Spinal cord (tissue), 9 donors: ENCODE measurements at regions not wholly inside any gene's neighbourhood (a gene's known extent, or its start where the extent isn't known, plus 50 kb on each side); places are given as distances from the start of the nearest gene placed in this dataset.

Source experiments
- DNase-seq, 6 donors: peaks; one replicate each; pipeline versions ENCODE4 v3.0.0 to v3.0.0-alpha.2; 2013 to 2015; ENCODE audit warnings: low spot score in 6 of 6, low read depth in 4 of 6
- H3K27ac ChIP-seq: one replicate; pipeline ENCODE4 v1.5.1; 2013; ENCODE audit warnings: low read depth, low read length, control low read depth
- H3K27me3 ChIP-seq: one replicate; pipeline ENCODE4 v1.6.1; 2013; ENCODE audit warnings: low read length; ENCODE audit not compliant: control insufficient read depth, insufficient read depth
- H3K36me3 ChIP-seq: one replicate; pipeline ENCODE4 v1.6.1; 2013; ENCODE audit warnings: low read length; ENCODE audit not compliant: control insufficient read depth, insufficient read depth
- H3K4me1 ChIP-seq: one replicate; pipeline ENCODE4 v1.6.1; 2013; ENCODE audit warnings: low read length; ENCODE audit not compliant: control insufficient read depth, insufficient read depth
- H3K4me3 ChIP-seq: one replicate; pipeline ENCODE4 v1.5.1; 2013; ENCODE audit warnings: low read depth, low read length, control low read depth
- H3K9me3 ChIP-seq: one replicate; pipeline ENCODE4 v1.6.1; 2013; ENCODE audit warnings: low read length; ENCODE audit not compliant: control insufficient read depth, insufficient read depth
- WGBS: methylation state at CpG from one replicate; pipeline ENCODE4 v1.1.5; 2013; ENCODE audit warnings: missing lambda C conversion rate; ENCODE audit not compliant: insufficient coverage; 5-methylcytosine and 5-hydroxymethylcytosine counted together
- donor health status: healthy.

GRCh38 chr14:94975366-94975765, 182.0 kb downstream of the DICER1 start:
- Histone ChIP-seq H3K36me3 (no peaks in the 10 kb centered on the region), H3K9me3 (no peaks in the 10 kb centered on the region), H3K4me3 (no peak overlapping the region), H3K27ac (no peak overlapping the region), H3K4me1 (no peaks in the 10 kb centered on the region), H3K27me3 (no peaks in the 10 kb centered on the region)
- WGBS = 80% methylated on average over 1 of the region's 1 CpG
- DNase-seq = no peak

DNA sequence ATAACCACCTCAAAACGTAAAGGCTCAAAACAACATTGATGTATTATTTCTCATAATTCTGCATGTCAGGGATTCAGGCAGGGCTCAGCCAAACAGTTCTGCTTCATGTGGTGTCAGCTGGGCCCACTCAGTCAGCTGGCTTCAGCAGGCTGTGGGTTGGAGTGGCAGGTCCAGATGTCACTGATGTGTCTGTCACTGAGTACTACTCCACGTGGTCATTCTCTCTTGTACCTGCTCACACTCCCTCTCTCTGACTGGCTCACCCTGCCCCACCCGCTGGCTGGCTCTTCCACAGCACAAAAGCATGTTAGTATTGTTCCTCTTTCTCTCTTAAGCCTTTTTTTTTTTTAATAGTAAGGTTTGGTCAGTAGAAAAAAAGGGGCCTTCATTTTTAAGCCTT, 182.4 kb downstream of the DICER1 start:
- H3K27me3 ChIP-seq = no peaks in the 10 kb centered on the region
- H3K4me1 ChIP-seq = no peaks in the 10 kb centered on the region
- H3K36me3 ChIP-seq = no peaks in the 10 kb centered on the region
- no peaks in the 10 kb centered on the region for H3K9me3 ChIP-seq
- H3K4me3 ChIP-seq = no peak overlapping the region
- no peak for DNase-seq
- 20% methylated on average over 1 of the region's 3 CpGs for WGBS
- H3K27ac ChIP-seq = no peak overlapping the region

DNA sequence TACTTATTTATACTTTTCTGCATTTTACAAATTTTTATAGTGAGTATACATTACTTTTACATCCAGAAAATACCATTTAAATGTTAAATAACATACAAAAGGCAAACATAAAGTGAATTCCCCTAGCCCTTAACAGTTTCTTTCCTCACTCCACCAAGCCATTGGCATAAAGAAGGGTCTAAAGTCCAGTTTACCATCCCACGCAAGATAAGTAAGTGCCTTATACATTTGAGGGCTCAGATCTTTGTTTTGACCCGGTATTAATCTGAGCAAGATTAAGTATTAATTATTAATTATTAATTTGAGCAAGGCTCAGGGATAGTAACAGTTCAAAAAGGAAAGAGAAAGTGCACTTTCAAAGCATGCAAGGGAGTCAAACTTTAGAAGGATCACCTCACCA, 182.9 kb downstream of the DICER1 start:
- Histone ChIP-seq H3K4me3 (no peak overlapping the region), H3K4me1 (no peaks in the 10 kb centered on the region), H3K36me3 (no peaks in the 10 kb centered on the region), H3K9me3 (no peaks in the 10 kb centered on the region), H3K27ac (no peak overlapping the region), H3K27me3 (no peaks in the 10 kb centered on the region)
- no CpG with 5 or more reads among the region's 2 CpGs for WGBS
- no peak for DNase-seq

DNA sequence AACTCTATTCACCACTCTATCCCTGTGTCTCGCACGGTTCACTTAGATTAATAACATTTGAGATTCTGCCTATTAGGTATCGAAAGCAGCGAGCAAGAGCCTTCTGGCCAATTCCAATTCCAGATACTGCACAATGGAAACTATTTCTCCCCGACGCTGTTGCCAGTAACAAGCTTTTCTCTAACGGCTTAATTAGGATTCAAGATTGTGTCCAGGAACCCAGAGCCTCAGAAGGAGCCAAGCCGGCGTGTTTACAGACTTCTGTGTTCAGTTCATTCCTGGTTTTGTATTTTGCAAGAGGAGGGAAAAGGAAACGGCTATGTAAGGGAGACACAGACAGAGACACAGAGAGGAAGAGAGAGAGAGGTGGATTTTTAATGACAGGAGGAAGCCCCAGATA, 185.6 kb downstream of the DICER1 start:
- Histone ChIP-seq H3K36me3 (no peaks in the 10 kb centered on the region), H3K27me3 (no peaks in the 10 kb centered on the region), H3K27ac (peak overlapping the region; percentile 1), H3K4me1 (no peaks in the 10 kb centered on the region), H3K9me3 (no peaks in the 10 kb centered on the region), H3K4me3 (no peak overlapping the region)
- peak; percentile 20 to 89 (median 46) for DNase-seq
- WGBS = 35% methylated on average over 8 of the region's 10 CpGs

DNA sequence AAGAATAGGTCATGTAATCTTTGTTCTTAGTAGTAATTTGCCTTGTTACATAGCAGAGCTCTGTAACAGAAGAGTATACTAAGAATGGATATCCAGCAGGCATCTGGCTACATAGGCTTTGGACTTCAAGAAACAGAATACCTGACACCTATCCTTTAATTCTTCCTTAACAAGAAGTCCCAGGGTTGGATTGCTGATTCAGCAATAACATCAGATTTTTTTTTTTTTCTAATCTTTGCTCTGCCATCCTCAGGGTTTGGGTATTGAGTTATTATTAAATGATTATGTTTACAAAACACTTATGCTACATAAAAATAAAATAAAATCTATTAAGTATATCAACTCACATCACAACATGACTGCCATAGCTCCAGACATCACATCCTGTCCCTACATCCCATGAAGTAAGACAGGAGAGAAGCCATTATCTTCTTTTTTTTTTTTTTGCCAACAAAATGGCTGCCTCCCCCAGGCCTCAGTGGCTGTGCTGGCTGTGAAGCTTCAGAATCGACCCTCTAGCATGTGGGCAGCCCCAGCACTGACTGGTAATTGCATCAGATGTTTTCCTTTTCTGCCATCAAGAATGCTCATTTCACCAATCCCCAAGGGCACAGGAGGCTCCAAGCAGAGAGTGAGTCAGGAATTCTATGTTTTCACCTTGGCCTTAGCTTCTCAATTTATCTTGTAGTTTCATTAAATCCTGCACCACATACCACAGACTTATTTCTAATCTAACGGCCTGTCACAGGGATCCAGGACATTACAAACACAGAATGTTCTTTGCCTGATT, 186.2 kb downstream of the DICER1 start:
- H3K9me3 ChIP-seq = no peaks in the 10 kb centered on the region
- no peaks in the 10 kb centered on the region for H3K27me3 ChIP-seq
- 52% methylated on average over 2 of the region's 2 CpGs for WGBS
- H3K4me3 ChIP-seq = no peak overlapping the region
- peak in 1 of 6 donors; percentile 2 for DNase-seq
- no peaks in the 10 kb centered on the region for H3K4me1 ChIP-seq
- H3K36me3 ChIP-seq = no peaks in the 10 kb centered on the region
- peak overlapping the region; percentile 1 for H3K27ac ChIP-seq

DNA sequence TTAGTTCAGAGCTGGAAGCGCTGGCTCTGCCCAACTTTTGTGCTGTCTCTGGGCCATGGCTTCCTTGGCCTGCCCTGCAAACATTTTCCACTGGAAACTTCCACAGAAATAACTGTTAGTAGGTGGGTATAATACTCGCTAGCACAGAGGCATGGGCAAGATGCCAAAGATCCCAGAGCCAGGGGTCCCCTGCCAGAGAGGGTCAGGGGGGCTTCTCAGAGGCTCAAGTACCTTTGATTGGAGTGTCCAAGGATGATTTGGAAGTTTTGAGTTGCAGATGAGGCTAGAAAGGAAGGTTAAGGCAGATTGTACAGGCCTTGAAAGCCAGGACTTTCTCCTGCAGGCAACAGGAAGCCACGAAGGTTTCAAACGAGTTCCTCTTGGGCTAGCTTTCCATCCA, 187.6 kb downstream of the DICER1 start:
- H3K4me1 ChIP-seq = no peaks in the 10 kb centered on the region
- H3K9me3 ChIP-seq = no peaks in the 10 kb centered on the region
- no peak overlapping the region for H3K4me3 ChIP-seq
- WGBS = 90% methylated on average over 3 of the region's 4 CpGs
- DNase-seq = no peak
- H3K27me3 ChIP-seq = no peaks in the 10 kb centered on the region
- H3K27ac ChIP-seq = no peak overlapping the region
- H3K36me3 ChIP-seq = no peaks in the 10 kb centered on the region

- DNase-seq = no peak
- Histone ChIP-seq H3K4me3 (no peak overlapping the region), H3K9me3 (no peaks in the 10 kb centered on the region), H3K27me3 (no peaks in the 10 kb centered on the region), H3K27ac (no peak overlapping the region), H3K36me3 (no peaks in the 10 kb centered on the region), H3K4me1 (no peaks in the 10 kb centered on the region)
- WGBS = 76% methylated on average over 2 of the region's 2 CpGs
Measured at GRCh38 chr14:94966868-94967267, 190.5 kb downstream of the DICER1 start.

DNA sequence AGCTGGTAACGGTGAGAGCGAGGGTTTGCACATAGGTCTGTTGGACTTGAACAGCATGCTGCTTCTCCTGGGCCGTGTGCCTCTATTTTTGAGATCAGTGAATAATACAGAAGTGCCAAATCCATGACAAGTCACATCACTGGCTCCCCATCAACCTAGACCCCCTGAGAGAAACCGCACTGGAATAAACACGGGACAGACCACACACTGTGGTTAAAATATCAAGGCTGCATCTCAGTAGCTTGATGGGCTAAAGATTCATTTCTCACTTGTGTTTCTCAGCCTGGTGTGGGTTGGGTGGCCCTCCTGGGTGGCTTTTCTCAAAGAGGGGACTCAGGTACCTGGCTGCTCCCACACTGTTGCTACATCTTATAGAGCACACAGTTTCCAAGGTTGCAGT, 191.0 kb downstream of the DICER1 start:
- no peak for DNase-seq
- no peaks in the 10 kb centered on the region for H3K9me3 ChIP-seq
- H3K36me3 ChIP-seq = no peaks in the 10 kb centered on the region
- no peak overlapping the region for H3K4me3 ChIP-seq
- H3K4me1 ChIP-seq = no peaks in the 10 kb centered on the region
- H3K27ac ChIP-seq = no peak overlapping the region
- 100% methylated on average over 1 of the region's 5 CpGs for WGBS
- H3K27me3 ChIP-seq = no peaks in the 10 kb centered on the region

GRCh38 chr14:94965551-94966313, 191.6 kb downstream of the DICER1 start:
- DNase-seq = no peak
- H3K27me3 ChIP-seq = no peaks in the 10 kb centered on the region
- no peaks in the 10 kb centered on the region for H3K4me1 ChIP-seq
- no peaks in the 10 kb centered on the region for H3K36me3 ChIP-seq
- no peak overlapping the region for H3K27ac ChIP-seq
- WGBS = 89% methylated on average over 5 of the region's 8 CpGs
- no peak overlapping the region for H3K4me3 ChIP-seq
- no peaks in the 10 kb centered on the region for H3K9me3 ChIP-seq

DNA sequence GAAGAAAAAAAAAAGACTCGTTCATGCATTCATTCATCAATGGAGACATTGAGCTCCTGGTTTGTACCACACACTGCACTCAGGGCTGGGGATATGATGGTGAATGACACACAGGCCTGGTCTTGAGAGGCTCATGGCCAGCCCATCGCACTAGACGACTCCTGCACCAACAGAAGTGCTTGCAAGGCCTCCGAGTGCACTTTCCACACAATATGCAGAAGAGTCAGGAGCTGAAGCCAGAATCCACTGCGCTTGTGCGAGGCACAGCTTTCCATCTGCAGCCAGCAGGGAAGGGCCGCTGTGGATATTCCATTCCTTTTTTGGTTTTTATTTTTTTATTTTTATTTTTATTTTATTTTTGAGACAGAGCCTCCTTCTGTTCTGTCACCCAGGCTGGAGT, 192.4 kb downstream of the DICER1 start:
- Histone ChIP-seq H3K27me3 (no peaks in the 10 kb centered on the region), H3K4me3 (no peak overlapping the region), H3K9me3 (no peaks in the 10 kb centered on the region), H3K27ac (no peak overlapping the region), H3K4me1 (no peaks in the 10 kb centered on the region), H3K36me3 (no peaks in the 10 kb centered on the region)
- DNase-seq = no peak
- WGBS = 81% methylated on average over 3 of the region's 7 CpGs
